SK-N-DZ (cell line): ENCODE measurements at regions not wholly inside any gene's neighbourhood (a gene's known extent, or its start where the extent isn't known, plus 50 kb on each side); places are given as distances from the start of the nearest gene placed in this dataset.

ENCODE experiments used
- DNase-seq: peaks from one replicate; pipeline ENCODE4 v3.0.0-alpha.2; 2015; ENCODE audit warnings: low spot score

DNA sequence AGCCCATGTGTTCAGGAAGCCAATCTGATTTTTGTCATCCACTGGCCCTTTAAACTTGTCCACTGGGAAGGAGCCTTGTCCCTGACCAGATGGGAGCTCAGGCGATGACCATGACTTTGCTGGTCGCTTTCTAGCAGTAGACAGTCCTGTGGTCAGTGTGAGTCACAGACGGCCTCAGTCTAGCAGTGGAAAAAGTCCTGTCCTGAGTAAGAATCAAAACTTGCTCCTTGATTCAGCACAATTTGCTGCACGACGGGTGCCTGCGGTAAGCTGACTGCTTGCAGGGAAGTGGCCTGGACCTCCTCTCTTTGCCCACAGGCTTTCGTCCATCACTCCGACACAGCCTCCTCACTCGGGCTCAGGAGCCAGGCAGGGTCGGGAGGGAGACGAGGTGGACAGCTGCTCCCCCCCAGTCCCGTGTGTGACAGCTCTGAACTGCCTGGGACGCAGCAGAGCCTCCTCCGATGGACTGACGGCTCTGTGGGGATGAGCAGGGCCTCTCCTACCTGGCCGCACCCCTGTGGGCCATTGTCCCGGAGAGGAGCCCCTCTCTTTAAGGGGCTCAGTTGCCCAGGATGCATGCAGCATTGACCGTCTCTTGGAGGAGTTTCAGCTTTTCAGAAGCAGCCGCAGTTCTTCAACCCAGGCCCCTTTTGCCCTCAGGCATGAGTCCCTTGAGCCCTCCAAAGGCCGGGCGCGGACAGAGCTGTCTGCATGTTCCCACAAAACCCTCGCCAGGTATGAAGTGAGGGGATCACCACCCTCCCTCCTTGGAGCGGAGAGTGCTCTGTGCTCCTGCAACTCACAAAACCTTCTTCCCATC is 209.2 kb downstream of the ANKRD60 start:
- no peak for DNase-seq

DNA sequence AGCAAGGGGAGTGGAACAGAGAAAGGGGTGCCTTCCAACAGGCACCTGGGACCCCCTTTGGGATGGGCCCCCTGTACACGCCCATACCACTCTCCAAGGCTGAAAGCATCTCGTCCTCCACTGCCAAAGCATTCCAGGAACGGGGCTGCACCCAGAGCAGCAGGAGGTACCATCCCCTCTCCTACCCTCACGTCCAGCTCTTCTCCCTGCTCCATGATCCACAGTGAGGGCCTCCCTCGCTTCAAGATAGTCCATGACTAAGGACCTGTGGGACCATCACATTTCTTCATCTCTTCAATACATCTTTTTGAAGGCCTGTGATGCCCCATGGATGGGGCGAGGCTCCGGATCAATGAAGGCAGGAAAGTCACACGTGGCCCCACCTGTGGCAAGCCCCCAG is 209.9 kb downstream of the ANKRD60 start:
- DNase-seq: no peak

DNA sequence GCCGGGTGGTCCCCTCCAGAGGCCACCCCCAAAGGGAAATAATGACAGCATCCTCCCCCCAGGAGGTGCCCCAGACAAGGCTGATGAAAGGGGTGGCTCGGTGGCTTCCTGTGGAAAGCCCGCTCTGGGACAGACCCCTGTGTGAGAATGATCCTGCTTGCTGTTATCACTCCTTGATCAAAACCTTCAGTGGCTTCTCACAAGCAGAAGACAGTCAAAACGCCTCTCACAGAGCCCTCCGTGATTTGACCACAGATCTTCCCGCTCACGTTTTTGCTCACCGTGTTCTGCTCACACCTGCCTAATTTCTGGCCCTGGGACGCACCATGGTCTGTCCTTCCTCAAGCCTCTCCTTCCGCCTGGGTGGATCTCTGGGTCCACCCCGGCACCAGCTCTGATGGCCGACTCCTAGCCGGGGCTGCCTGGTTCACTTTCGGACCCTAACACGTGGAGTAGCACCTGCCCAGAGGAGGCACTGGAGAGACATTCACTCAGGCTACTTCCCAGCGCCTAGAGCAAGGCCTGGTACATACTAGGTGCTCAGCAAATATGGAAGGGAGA is 210.4 kb downstream of the ANKRD60 start:
- no peak for DNase-seq

DNA sequence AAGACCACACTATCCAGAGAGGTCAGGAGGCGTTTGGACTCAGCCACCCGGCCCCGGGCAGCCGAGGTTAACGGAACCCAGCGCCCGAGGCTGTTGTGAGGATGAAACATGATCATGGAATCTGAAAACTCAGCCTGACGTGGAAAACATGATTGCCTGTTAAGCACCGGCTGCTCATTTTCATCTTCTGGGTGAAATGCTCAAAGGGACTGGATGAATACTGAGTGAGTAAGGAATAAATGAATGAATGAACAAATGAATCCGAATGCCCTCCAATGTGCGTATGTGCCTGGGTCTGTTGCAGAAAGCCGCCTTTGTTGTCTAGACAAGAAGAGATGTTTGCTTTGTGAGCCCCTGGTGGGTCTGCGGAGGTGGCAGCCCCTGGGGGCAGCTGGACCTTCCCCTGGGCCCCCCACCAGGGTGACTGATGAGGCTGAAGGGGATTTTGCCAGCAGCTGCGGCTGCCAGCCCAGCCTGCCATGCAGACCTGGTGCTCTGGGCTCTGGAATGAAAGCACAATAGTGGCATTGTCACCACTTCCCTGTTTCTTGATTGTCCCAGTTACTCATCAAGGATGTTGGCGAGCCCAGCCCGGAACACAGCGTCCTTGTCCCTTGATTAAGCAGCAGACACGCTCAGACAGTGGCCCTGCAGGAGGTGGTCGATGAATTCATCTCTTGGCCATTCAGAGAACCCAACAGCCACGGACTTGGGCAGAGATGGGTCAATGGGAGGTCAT is 211.1 kb downstream of the ANKRD60 start:
- no peak for DNase-seq

DNA sequence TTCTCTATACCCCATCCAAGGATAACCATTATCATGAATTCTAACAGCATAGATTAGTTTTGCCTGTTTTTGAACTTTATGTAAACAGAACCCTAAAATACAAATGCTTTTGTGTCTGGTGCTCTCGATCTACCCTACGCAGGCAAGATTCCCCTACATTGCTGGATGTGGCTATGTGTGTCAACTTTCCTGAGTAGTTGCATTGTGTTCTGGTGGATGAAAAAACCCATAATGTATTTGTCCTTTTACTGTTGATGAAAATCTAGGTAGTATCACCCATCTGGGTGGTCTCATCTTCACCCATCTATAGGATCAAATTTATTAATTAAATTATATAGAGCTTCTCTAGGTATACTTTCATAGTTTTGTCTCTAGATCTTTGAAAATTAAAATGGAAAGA is 211.7 kb downstream of the ANKRD60 start:
- DNase-seq: no peak

DNA sequence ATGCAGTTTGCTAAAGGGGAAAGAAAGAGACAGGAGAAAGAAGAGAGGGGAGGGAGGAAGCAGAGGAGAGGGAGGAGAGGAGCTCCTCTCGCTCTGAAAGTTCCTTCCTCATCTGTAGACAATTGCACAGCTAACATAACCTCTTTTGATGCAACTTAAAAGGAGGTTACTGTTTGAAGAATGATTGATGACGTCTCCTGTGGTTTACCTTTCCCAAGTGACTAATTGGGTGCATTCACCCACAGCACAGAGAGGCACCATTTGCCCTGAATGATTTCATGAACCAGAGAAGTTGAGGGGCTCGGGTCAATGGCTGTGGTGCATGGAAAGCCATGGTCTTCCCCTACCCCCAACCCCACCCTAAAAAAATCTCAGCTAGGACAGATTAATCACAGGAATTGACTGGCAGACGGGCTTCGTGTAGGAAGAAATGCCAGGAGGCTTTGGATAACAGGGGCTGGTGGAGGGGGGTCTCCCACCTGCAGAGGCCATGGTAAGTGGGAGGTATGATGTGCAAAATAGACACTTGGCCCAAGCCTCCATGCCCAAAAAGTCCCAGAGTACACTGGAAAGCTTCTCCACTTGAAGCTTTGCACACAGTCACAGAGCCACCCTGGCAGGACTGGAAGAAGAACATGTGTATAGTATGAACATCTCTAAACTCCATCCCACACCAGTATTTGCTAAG is 213.7 kb downstream of the ANKRD60 start:
- no peak for DNase-seq

DNA sequence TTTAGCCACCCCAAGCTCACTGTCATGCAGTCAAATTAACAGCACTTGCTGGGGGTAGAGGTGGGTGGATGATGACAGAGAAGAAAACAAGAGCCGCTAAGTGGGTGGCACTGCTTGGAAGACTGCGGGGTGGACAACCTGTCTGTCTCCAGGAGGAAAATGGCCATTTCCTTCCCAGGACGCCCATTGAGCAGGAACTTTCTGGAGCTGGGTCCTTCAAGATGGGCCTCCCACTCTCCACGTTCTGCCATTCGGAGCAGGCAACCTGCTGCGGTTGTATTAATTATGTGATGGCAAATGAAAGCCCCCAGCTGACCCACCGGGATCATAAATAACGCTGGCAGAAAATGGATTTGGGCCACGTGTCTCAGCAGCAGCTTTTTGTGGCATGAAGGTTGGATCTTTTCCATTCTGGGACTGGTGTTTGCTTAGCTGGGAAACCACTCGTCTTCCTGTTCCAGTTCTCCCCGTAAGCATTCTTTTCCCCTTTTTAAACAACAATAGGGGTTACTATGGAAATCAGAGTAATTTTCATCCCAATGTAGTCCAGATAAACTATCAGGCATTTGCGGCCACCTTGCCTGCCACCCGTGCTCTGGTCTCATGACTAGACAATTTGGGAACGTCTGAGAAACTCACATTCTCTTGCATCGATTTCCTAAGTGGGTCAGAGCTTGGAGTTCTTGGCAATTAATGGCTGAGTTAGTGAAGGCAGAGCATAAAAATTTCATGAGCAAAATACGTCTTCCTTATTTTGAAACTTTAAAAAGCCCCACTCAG is 215.5 kb downstream of the ANKRD60 start:
- DNase-seq: no peak

DNA sequence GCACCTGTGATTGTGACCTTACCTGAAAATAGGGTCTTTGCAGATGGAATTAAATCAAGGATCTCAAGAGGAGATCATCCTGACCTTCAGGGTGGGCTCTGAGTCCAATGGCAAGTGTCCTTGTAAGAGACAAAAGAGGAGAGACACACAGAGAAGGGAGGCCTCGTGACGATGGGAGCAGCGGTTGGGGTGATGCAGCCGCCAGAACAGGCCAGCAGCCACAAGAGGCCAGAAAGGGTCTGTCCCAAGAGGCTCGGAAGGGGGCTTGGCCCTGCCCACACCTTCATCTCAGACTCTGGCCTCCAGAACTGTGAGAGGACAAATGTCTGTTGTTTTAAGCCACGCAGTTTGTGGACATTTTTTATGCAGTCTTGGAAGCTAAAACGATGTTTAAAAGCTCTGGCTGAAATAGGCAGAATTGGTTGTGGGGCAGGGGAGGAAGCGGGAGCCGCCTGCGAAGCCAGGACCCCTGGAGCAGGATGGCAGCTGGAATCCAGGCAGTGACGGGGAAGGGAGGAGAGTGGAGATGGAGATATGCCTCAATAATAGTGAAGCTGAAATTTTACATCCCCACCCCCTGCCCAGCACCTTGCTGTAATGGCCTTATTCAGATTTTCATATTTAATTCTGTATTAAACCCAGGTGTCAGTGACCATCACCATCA is 216.4 kb downstream of the ANKRD60 start:
- no peak for DNase-seq

DNA sequence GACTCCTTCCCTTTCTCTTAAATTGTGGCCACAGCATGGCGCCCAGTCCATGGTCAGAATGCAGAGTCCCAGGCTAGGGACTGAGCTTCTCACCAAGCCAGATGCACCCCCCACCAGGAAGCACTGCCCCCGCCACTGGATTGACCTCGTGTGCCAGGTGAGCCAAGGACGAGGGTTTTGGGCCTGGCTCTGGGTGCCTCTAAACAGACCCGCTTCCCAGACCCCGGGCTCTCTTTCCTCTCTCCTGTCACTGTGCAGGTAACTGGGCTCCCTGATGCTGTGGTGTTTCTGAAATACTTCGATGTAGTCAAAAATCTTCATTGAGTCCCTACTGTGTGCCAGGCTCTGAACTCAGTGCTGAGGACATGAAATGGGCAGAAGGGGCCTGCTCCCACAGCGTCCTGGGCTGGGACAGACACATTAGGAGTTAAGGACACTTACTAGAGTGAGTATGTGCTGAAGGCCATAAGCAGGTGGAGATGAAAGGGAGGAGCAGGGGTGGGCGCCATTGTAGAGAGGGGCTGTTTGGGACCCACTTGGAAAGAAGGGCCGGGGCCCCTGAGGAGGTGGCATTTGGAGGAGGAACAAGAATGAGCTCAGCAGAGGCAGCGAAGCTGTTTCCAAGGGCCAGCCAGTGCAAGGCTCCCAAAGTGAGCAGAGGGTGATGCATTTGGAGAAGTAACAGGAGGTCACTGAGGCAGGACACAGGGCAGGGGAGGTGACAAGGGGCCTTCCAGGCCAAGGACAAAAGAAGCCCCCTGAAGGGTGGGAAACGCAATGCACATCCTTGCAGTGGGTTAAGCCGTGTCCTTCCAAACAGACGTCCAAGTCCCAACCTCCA is 217.1 kb downstream of the ANKRD60 start:
- DNase-seq: no peak

DNA sequence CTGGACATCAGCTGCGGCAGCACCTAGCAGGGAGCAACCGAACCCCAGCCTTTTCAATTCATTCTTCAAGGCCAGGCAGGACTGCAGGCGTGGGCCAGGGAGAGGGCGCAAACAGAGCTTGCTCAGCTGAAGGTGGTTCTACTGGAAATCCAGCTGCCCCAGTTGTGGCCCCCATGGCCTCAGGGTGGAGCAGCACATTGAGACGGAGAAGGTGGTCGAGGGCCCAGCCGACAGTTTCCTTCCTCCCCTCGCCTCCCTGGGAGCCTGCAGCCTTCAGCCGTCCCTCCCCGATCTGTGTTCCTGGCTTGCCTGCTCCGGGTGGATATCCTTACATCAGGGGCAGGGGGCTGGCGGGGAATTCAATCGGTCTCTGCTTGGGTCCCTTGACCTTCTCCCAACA is 217.8 kb downstream of the ANKRD60 start:
- no peak for DNase-seq

DNA sequence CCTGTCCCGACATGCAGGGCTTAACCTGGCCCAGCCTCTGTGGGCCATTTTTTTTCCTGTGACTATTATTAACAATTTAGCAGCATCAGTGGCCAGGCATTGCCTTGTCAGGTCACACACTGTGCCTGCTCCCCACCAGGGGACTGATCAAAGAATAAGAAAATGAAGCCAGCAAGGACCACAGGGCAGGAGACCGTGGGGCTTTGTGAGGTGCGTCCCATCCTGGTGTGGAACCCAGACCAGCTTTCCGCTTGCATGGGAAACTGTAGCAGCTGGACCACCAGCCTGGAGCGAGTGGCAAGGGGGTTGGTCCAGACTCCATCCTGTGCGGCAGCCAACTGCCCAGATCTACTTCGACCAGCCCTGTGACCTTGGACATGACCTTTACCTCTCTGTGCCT is 218.3 kb downstream of the ANKRD60 start:
- DNase-seq: no peak

DNA sequence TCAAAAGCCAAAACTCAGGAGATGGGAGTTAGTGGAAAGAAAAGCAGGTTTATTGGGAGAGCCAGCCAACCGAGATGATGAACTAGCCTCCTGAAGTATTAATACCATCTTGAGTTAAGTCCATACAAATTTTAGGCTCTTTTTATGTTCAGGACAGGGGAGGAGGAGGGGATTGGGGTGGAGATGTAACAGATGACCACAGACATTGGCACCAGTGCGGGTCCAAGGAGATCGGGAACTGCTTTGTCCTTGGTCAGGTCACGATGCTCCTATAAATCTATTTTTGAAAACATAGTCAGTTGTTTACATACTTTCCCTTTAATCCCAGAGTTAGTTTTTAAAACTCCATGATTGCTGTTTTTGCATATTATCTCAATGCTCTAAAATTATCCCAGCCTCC is 219.6 kb downstream of the ANKRD60 start:
- no peak for DNase-seq

DNA sequence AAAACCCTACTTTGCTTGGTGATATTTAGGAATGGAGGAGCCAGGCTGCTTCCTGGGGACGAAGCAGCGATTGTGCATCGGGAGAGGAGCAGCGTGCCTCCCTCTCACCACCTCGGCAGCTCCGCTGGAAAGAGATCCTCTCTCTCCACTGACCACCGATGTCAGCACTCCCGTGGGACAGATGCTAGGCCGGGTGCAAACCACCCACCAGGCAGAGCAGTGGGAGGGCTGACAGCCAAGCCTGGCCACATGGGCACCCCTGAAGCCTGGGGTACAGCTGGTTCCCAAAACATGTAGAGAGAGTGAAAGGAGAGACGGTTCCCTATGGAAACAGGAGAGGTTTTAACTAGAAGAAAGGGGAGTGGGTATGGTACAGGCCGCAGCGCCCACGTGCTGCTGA is 220.0 kb downstream of the ANKRD60 start:
- DNase-seq: no peak

DNA sequence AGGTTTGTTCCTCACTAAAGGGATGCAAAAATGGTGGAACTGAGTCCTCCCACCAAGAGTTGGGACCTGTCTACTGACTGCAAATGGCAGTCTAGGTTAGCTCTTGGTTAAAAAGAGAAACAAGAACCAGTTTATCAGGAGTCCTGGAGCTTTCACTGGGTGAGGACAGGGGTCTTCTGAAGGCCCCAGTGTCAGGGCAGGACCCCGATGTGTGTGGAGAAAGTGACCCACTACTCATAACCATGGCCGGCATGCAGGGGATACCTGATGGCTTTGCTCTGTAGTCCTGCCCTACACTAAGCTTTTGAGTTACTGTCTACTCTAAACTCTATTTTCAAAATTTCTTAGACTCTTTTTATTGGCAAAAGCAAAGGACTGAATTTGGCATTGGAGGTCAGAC is 220.5 kb downstream of the ANKRD60 start:
- DNase-seq: no peak

DNA sequence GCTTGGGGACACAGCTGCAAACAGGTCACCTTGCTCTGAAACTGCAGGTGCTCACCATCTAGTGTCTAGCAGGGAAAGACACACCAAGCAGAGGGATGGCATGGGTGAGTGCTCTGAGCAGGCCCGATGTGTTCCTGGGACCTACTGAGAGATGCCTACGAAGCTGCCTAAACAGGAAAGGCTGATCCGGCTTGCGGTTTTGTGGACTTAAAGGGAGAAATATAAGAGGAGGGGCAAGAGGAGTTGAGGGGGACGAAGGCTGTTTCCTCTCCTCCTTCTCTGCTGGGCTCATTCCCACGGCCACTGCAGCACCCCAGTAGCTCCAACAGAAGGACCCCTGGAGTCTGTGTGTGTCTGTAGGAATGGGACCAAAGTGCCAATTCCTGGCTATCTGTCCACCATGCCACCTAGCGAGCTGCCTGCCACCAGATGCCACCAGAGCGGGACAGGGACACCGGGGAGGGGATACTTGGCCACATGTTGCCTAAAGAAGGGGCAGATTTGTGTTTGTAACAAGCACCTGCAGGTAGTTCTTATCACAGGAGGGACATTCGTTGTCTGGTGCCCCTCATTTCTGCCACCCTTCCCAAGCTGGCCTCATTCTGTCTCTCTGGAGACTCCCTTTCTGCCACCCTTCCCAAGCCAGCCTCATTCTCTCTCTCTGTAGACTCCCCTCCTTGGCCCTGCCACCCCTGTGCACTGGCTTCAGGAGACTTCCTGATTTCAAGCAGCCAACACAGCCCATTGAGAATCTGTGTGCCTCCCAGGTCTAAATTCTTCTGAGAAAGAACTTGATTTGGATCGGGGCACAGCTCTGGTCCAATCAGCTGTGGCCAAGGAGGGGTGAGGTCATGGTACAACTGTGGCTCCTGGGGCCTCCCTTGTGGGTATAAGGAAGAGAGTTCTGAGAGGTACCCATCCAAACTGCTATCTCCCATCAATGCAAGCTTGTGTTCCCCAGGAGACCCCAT is 221.8 kb downstream of the ANKRD60 start:
- DNase-seq: no peak

DNA sequence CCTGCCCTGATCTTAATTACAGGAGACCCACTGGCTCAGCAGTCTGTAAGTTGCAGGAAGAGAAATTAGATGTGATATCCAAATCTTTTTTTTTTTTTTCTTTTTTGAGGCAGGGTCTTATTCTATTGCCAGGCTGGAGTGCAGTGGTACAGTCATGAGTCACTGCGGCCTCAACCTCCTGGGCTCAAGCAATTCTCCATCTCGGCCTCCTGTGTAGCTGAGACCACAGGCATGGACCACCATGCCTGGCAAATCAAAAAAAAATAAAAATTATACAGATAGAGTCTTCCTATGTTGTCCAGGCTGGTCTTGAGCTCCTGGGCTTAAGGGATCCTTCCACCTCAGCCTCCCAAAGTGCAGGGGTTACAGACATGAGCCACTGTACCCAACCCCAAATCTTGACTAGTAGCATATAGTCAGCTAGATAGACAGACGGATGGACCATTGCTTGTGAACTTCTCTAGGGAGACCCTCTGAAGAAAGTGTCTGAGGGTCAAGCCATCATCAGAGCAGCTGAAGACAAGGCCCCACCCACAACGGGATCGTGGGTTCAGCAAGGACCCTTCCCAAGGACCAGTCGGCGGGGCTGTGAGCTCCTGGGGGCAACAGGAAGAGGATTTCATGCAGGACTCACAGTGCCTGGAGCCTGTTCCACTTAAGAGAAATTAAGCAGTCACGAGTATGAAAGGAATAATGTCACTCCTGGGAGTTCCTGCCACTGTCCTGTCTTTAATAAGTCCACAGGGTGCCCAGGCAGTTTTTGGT is 222.7 kb downstream of the ANKRD60 start:
- DNase-seq: no peak

DNA sequence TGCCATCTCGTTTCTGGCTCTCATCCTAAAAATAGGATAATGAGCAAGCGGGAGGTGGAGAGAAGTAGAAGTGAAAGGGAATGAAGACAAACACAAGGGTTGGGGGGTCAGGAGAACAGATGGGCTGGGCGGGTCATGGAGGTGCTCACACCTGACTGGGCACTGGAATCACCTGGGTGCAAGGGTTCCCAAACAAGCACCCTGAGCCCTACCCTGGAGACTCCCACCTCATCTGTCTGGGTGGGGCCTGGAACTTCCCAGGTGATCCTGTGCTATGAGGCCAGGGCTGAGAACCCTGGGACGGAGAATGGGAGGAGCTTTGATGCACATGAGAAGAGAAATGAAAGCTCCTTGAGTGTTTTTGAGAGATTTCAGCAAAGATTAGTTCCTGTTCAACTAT is 223.6 kb downstream of the ANKRD60 start:
- no peak for DNase-seq

DNA sequence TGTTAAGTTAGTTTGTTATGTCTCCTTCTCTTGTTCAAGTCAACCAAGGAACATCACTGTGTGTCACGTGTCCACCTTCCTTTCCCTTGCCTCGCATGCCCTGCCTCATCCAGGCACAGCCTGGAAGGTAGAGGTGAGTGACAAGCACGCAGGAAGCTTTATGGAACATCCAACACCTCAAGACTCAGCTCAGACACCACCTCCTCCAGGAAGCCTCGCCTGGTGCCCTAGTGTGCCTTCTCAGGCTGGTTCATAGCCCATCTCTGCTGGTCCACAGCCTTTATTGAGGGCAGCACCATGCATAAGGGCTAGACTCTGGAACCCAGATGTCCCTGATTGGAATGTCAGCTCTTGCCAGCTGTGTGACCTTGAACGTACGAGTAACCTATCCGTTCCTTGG is 224.3 kb downstream of the ANKRD60 start:
- no peak for DNase-seq
